ENCODE measurements at regions not wholly inside any gene's neighbourhood (a gene's known extent, or its start where the extent isn't known, plus 50 kb on each side); places are given as distances from the start of the nearest gene placed in this dataset.

- H3K4me3 ChIP-seq = no peak overlapping the region
- H3K4me1 ChIP-seq = no peaks in the 10 kb centered on the region
- H3K27ac ChIP-seq = peak overlapping the region in 1 of 4 donors; percentile 17
- 54 to 56% methylated on average over 6 of the region's 6 CpGs for WGBS, 2 donors
- H3K9me3 ChIP-seq = no peaks in the 10 kb centered on the region
- H3K36me3 ChIP-seq = no peaks in the 10 kb centered on the region
- ATAC-seq (peak in 2 of 4 donors; percentile 68 to 69), FAIRE-seq (no peak), DNase-seq (peak in 3 of 6 donors; percentile 29 to 42 (median 41))
- H3K27me3 ChIP-seq = no peaks in the 10 kb centered on the region
- intact Hi-C loops (cut with DNase I) = no loop called here
- no peak for TF ChIP-seq CTCF (IDR thresholded peaks at IDR 0.05)
Observed at GRCh38 chr5:56429110-56429561, 196.0 kb upstream of the ANKRD55 start.

- Histone ChIP-seq H3K4me3 (no peak overlapping the region), H3K36me3 (no peaks in the 10 kb centered on the region), H3K4me1 (peaks cover 9 to 15% (median 15%) of the 10 kb centered on the region in 3 donors), H3K27me3 (no peaks in the 10 kb centered on the region), H3K27ac (no peak overlapping the region), H3K9me3 (no peaks in the 10 kb centered on the region)
- intact Hi-C loops (cut with DNase I) = no loop called here
- FAIRE-seq (no peak), DNase-seq (no peak), ATAC-seq (no peak)
- no peak for TF ChIP-seq CTCF (IDR thresholded peaks at IDR 0.05)
- WGBS, 2 donors = 84 to 89% methylated on average over 4 of the region's 4 CpGs
Observed at GRCh38 chr5:56426693-56427092, 193.6 kb upstream of the ANKRD55 start.

GRCh38 chr5:56422076-56422762, 189.1 kb upstream of the ANKRD55 start:
- Histone ChIP-seq H3K4me1 (peaks cover 19 to 28% (median 27%) of the 10 kb centered on the region in 3 donors), H3K27ac (peak overlapping the region; percentile 15 to 76 (median 50)), H3K36me3 (no peaks in the 10 kb centered on the region), H3K9me3 (no peaks in the 10 kb centered on the region), H3K27me3 (no peaks in the 10 kb centered on the region), H3K4me3 (peak overlapping the region in 2 of 4 donors; percentile 3 to 18)
- DNase-seq = peak in 4 of 6 donors; percentile 40 to 85 (median 82)
- intact Hi-C loops (cut with DNase I) = no loop called here
- WGBS, 2 donors = 13 to 14% methylated on average over 5 of the region's 5 CpGs
- no peak for TF ChIP-seq CTCF (IDR thresholded peaks at IDR 0.05)
- FAIRE-seq = no peak
- peak; percentile 96 to 99 (median 99) for ATAC-seq

- no peaks in the 10 kb centered on the region for H3K27me3 ChIP-seq
- no peak for FAIRE-seq
- intact Hi-C loops (cut with DNase I) = no loop called here
- H3K4me3 ChIP-seq = peak overlapping the region in 2 of 4 donors; percentile 3 to 18
- H3K27ac ChIP-seq = peak overlapping the region; percentile 15 to 76 (median 50)
- DNase-seq = no peak
- peak in 3 of 4 donors; percentile 2 to 48 (median 31) for ATAC-seq
- peaks cover 19 to 28% (median 27%) of the 10 kb centered on the region in 3 donors for H3K4me1 ChIP-seq
- no peak for TF ChIP-seq CTCF (IDR thresholded peaks at IDR 0.05)
- no peaks in the 10 kb centered on the region for H3K36me3 ChIP-seq
- 36 to 37% methylated on average over 6 of the region's 6 CpGs for WGBS, 2 donors
- H3K9me3 ChIP-seq = no peaks in the 10 kb centered on the region
Observed at GRCh38 chr5:56421246-56422075, 188.3 kb upstream of the ANKRD55 start.
